Type B pancreatic cell (in vitro differentiated cells): ENCODE measurements at regions not wholly inside any gene's neighbourhood (a gene's known extent, or its start where the extent isn't known, plus 50 kb on each side); places are given as distances from the start of the nearest gene placed in this dataset.

Experiments used
- DNase-seq: peaks from one replicate; pipeline ENCODE4 v3.0.0; 2021; ENCODE audit warnings: mixed read lengths; ENCODE audit not compliant: unreplicated experiment; ENCODE audit errors: extremely low spot score
- H3K27ac Mint-ChIP-seq: 2 replicates; pipeline ENCODE4 v1.8.0; 2021; ENCODE audit warnings: mild to moderate bottlenecking, mixed read lengths
- H3K27me3 Mint-ChIP-seq: 2 replicates; pipeline ENCODE4 v1.8.0; 2021; ENCODE audit warnings: mixed read lengths
- H3K36me3 Mint-ChIP-seq: 2 replicates; pipeline ENCODE4 v1.8.0; 2021; ENCODE audit warnings: mixed read lengths
- H3K4me1 Mint-ChIP-seq: one replicate; pipeline ENCODE4 v1.8.0; 2021; ENCODE audit warnings: mixed read lengths; ENCODE audit not compliant: unreplicated experiment
- H3K4me3 Mint-ChIP-seq: 2 replicates; pipeline ENCODE4 v1.8.0; 2021; ENCODE audit warnings: mild to moderate bottlenecking, mixed read lengths
- H3K9me3 Mint-ChIP-seq: 2 replicates; pipeline ENCODE4 v1.8.0; 2021; ENCODE audit warnings: mixed read lengths
- TF ChIP-seq, protein P1 (sequence below): fragments of 200-600 bp; sonication (generic); conservative IDR thresholded peaks from 2 replicates; pipeline ENCODE4 v1.5.0; 2021; ENCODE audit warnings: antibody characterized with exemption, mild to moderate bottlenecking

GRCh38 chr16:64627781-64628180 is 494.1 kb downstream of the CDH11 start:
- no peaks in the 10 kb centered on the region for H3K36me3 Mint-ChIP-seq
- H3K27ac Mint-ChIP-seq: no peak overlapping the region

GRCh38 chr16:64627288-64627687 is 494.6 kb downstream of the CDH11 start:
- Mint-ChIP-seq H3K27me3 (peaks cover 3% of the 10 kb centered on the region), H3K36me3 (no peaks in the 10 kb centered on the region), H3K4me3 (no peak overlapping the region), H3K9me3 (no peaks in the 10 kb centered on the region), H3K4me1 (no peaks in the 10 kb centered on the region), H3K27ac (no peak overlapping the region)
- no peak for DNase-seq
- TF ChIP-seq, protein P1, sequence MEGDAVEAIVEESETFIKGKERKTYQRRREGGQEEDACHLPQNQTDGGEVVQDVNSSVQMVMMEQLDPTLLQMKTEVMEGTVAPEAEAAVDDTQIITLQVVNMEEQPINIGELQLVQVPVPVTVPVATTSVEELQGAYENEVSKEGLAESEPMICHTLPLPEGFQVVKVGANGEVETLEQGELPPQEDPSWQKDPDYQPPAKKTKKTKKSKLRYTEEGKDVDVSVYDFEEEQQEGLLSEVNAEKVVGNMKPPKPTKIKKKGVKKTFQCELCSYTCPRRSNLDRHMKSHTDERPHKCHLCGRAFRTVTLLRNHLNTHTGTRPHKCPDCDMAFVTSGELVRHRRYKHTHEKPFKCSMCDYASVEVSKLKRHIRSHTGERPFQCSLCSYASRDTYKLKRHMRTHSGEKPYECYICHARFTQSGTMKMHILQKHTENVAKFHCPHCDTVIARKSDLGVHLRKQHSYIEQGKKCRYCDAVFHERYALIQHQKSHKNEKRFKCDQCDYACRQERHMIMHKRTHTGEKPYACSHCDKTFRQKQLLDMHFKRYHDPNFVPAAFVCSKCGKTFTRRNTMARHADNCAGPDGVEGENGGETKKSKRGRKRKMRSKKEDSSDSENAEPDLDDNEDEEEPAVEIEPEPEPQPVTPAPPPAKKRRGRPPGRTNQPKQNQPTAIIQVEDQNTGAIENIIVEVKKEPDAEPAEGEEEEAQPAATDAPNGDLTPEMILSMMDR: no peak

More at GRCh38 chr16:64627781-64628180, 494.1 kb downstream of the CDH11 start:
- TF ChIP-seq, protein P1: no peak
- no peak for DNase-seq
- Mint-ChIP-seq H3K9me3 (no peaks in the 10 kb centered on the region), H3K27me3 (peaks cover 3% of the 10 kb centered on the region), H3K4me3 (no peak overlapping the region), H3K4me1 (no peaks in the 10 kb centered on the region)

DNA sequence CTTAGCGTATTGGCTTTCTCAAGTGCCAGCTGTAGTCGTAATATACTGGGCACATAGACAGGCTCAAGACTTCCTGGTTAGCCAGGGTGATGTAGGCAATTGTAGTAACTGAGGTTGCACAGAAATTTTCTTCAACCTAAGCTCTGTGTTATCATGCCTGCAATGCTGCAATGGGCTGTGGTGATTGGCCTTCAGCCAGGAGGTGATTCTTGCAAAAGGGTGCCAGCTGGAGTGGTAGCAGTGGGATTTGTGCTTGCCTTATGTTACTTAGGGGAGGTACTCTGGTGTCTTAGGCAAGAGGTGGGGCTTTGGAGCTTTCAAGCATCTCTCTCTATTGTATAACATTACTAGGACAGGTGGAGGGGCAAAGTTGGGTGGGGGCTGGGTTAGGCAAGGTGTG is 495.1 kb downstream of the CDH11 start:
- no peak for DNase-seq
- H3K36me3 Mint-ChIP-seq: no peaks in the 10 kb centered on the region
- no peak overlapping the region for H3K4me3 Mint-ChIP-seq
- no peak overlapping the region for H3K27ac Mint-ChIP-seq
- H3K27me3 Mint-ChIP-seq: peaks cover 3% of the 10 kb centered on the region
- H3K9me3 Mint-ChIP-seq: no peaks in the 10 kb centered on the region
- no peaks in the 10 kb centered on the region for H3K4me1 Mint-ChIP-seq
- TF ChIP-seq, protein P1: no peak

DNA sequence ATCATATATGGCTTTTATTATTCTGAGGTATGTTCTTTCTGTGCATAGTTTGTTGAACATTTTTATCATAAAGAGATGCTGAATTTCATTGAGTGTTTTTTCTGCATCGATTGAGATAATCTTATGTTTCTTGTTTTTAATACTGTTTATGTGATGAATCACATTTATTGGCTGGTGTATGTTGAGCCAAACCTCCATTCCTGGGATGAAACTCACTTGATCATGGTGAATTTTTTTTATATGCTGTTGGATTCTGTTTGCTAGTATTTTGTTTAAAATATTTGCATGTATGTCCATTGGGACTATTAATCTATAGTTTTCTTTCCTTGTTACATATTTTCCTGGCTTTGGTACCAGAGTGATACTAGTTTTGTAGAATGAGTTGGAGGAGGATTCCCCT is 500.2 kb downstream of the CDH11 start:
- H3K9me3 Mint-ChIP-seq: no peaks in the 10 kb centered on the region
- H3K36me3 Mint-ChIP-seq: no peaks in the 10 kb centered on the region
- peaks cover 2% of the 10 kb centered on the region for H3K27me3 Mint-ChIP-seq
- no peak for DNase-seq
- H3K4me3 Mint-ChIP-seq: no peak overlapping the region
- no peak overlapping the region for H3K27ac Mint-ChIP-seq
- TF ChIP-seq, protein P1: no peak
- no peaks in the 10 kb centered on the region for H3K4me1 Mint-ChIP-seq

DNA sequence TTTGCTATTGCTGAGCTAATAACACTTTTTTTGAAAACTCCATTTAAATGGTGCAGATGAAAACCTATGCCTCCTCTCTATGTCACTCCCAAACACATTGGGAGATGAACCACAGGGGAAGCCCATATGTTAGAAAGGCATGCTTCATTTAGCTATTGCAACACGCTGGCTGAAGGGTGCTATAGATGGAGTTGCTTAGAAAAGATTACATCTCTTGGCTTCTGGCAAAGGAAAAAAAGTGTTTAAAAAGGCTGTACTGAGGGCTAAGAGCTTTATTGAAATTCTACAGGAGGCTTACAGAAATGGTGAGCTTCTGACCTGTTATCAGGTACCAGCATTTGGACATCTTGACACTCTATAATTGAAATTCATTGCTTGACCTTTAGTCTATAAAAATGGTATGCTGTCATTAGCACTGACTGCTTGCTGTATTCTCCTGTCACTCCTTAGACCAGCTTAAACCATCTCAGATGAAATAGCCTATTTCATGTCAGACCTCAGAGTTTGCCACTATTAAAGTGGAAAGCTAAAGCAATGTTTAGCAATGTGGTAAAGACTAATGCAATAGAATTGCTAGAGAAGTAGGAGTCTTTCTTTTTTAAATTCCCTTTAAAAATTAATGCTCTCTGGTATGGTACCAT is 503.9 kb downstream of the CDH11 start:
- no peak for DNase-seq
- Mint-ChIP-seq H3K27ac (no peak overlapping the region), H3K4me1 (no peaks in the 10 kb centered on the region), H3K27me3 (peaks cover 5% of the 10 kb centered on the region), H3K4me3 (no peak overlapping the region), H3K36me3 (peaks cover 5% of the 10 kb centered on the region), H3K9me3 (peaks cover 9% of the 10 kb centered on the region)
- TF ChIP-seq, protein P1: no peak
